ENCODE measurements at regions not wholly inside any gene's neighbourhood (a gene's known extent, or its start where the extent isn't known, plus 50 kb on each side); places are given as distances from the start of the nearest gene placed in this dataset.

DNA sequence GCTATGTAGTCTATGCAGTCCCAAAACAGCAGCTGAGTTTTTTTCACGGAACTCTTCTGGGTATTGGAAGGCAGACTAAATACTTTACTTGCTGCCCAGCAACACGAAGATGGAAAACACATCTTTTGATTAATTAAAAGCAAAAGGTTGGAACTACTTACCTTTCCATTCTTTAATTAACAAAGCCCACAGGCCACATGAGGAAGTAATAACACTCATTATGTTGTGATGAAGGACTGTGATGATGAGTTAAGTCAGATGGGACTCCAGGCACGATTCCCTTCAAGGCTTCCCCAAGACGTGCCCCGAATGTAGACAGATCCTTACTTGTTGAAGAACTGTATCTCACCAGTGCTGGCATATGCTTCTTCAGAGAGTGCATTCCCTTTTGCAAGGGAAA is 129.0 kb downstream of the WIF1 start:
- peaks cover 0 to 5% (median 0%) of the 10 kb centered on the region in 11 donors for H3K9me3 ChIP-seq
- intact Hi-C loops (cut with DNase I), result no loop called here
- no peaks in the 10 kb centered on the region for H3K4me1 ChIP-seq
- ATAC-seq, result no peak
- no peak overlapping the region for H3K4me3 ChIP-seq
- no peak for DNase-seq
- WGBS, 2 donors, result 60 to 62% methylated on average over 5 of the region's 5 CpGs
- H3K36me3 ChIP-seq, result no peaks in the 10 kb centered on the region
- TF ChIP-seq, protein P1, sequence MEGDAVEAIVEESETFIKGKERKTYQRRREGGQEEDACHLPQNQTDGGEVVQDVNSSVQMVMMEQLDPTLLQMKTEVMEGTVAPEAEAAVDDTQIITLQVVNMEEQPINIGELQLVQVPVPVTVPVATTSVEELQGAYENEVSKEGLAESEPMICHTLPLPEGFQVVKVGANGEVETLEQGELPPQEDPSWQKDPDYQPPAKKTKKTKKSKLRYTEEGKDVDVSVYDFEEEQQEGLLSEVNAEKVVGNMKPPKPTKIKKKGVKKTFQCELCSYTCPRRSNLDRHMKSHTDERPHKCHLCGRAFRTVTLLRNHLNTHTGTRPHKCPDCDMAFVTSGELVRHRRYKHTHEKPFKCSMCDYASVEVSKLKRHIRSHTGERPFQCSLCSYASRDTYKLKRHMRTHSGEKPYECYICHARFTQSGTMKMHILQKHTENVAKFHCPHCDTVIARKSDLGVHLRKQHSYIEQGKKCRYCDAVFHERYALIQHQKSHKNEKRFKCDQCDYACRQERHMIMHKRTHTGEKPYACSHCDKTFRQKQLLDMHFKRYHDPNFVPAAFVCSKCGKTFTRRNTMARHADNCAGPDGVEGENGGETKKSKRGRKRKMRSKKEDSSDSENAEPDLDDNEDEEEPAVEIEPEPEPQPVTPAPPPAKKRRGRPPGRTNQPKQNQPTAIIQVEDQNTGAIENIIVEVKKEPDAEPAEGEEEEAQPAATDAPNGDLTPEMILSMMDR (IDR thresholded peaks at IDR 0.05), result no peak
- H3K27ac ChIP-seq, result no peak overlapping the region
- H3K27me3 ChIP-seq, result peaks cover 0 to 13% (median 0%) of the 10 kb centered on the region in 7 donors

DNA sequence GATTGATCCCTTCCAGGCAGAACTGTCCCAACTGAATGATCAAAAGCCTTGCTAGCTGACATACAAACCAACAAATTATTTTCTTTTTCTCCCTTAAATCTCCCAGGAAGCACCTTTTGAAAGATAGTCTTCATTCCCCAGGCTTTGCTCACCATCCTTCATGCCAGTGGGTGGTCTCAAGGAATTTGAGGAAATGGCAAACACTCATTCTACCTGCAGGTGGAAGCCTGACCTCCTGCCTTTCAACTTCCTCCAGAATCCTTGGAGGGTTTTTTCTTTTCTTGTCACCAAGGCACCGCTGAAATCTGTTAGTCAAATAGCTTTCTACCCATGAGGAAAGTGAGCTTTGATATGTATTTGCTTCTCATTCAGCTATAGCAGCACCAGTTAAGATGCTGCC is 128.5 kb downstream of the WIF1 start:
- intact Hi-C loops (cut with DNase I), result no loop called here

DNA sequence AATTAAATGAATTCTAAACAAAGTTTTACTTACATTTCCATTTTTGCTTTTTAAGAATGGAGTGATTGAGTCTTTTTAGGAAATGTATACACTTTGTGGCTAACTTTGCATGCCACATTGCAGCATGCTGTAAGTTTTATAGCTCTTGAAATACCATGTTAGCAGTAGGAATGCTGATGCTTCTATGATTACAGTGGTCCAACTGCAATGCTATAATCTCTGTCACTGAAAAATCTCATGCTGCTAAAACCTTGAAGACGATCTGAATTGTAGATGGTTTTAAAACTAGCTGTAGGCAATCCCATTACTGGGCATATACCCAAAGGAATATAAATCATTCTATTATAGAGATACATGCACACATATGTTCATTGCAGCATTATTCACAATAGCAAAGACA is 127.6 kb downstream of the WIF1 start:
- peaks cover 0 to 5% (median 0%) of the 10 kb centered on the region in 11 donors for H3K9me3 ChIP-seq
- no peaks in the 10 kb centered on the region for H3K36me3 ChIP-seq
- intact Hi-C loops (cut with DNase I), result no loop called here
- DNase-seq, result no peak
- H3K4me1 ChIP-seq, result no peaks in the 10 kb centered on the region
- no peak for ATAC-seq
- 63 to 64% methylated on average over 1 of the region's 1 CpG for WGBS, 2 donors
- TF ChIP-seq, protein P1 (IDR thresholded peaks at IDR 0.05), result no peak
- H3K4me3 ChIP-seq, result no peak overlapping the region
- peaks cover 0 to 18% (median 0%) of the 10 kb centered on the region in 7 donors for H3K27me3 ChIP-seq
- H3K27ac ChIP-seq, result no peak overlapping the region

More for the DNA sequence above, 128.5 kb downstream of the WIF1 start:
- H3K36me3 ChIP-seq, result no peaks in the 10 kb centered on the region
- DNase-seq (no peak), ATAC-seq (no peak)
- no peaks in the 10 kb centered on the region for H3K4me1 ChIP-seq
- no peak overlapping the region for H3K27ac ChIP-seq
- peaks cover 0 to 18% (median 0%) of the 10 kb centered on the region in 7 donors for H3K27me3 ChIP-seq
- TF ChIP-seq, protein P1 (IDR thresholded peaks at IDR 0.05), result no peak
- H3K9me3 ChIP-seq, result peaks cover 0 to 5% (median 0%) of the 10 kb centered on the region in 11 donors
- no peak overlapping the region for H3K4me3 ChIP-seq
- 7 to 14% methylated on average over 1 of the region's 1 CpG for WGBS, 2 donors

DNA sequence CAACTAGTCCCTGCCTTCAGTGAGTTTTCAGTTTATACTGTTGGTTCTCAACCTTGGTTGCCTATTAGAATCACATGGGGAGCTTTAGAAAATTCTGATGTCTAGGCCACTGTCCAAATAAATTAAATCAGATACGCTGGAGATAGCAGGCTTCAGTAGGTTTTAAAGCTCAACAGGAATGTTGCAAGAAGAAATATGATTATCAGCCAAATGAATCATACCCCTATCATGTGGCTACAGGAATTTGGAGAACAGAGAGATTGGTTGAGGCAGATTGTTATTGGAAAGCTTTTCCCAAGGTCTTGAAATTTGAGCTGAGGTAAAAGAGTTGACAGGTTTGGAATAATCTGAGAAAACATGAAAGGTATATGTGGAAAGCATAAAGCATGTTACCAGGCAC is 125.3 kb downstream of the WIF1 start:
- intact Hi-C loops (cut with DNase I), result no loop called here
- Histone ChIP-seq H3K4me1 (no peaks in the 10 kb centered on the region), H3K4me3 (no peak overlapping the region), H3K36me3 (no peaks in the 10 kb centered on the region), H3K9me3 (peaks cover 0 to 5% (median 0%) of the 10 kb centered on the region in 11 donors), H3K27me3 (peaks cover 0 to 18% (median 0%) of the 10 kb centered on the region in 7 donors), H3K27ac (no peak overlapping the region)
- no peak for ATAC-seq
- TF ChIP-seq, protein P1 (IDR thresholded peaks at IDR 0.05), result no peak
- no peak for DNase-seq
- 72 to 86% methylated on average over 1 of the region's 1 CpG for WGBS, 2 donors

All from heart right ventricle (tissue), 16 donors.